ENCODE measurements at regions not wholly inside any gene's neighbourhood (a gene's known extent, or its start where the extent isn't known, plus 50 kb on each side); places are given as distances from the start of the nearest gene placed in this dataset.

- no peak for TF ChIP-seq EZH2 (IDR thresholded peaks at IDR 0.05; ENCODE audit: borderline replicate concordance, low read length)
- no peak for TF ChIP-seq CTCF (IDR thresholded peaks at IDR 0.05; ENCODE audit: low read length)
Observed at GRCh38 chr6:139529420-139529819, 155.0 kb upstream of the CITED2 start.
